ENCODE measurements at regions not wholly inside any gene's neighbourhood (a gene's known extent, or its start where the extent isn't known, plus 50 kb on each side); places are given as distances from the start of the nearest gene placed in this dataset.

DNA sequence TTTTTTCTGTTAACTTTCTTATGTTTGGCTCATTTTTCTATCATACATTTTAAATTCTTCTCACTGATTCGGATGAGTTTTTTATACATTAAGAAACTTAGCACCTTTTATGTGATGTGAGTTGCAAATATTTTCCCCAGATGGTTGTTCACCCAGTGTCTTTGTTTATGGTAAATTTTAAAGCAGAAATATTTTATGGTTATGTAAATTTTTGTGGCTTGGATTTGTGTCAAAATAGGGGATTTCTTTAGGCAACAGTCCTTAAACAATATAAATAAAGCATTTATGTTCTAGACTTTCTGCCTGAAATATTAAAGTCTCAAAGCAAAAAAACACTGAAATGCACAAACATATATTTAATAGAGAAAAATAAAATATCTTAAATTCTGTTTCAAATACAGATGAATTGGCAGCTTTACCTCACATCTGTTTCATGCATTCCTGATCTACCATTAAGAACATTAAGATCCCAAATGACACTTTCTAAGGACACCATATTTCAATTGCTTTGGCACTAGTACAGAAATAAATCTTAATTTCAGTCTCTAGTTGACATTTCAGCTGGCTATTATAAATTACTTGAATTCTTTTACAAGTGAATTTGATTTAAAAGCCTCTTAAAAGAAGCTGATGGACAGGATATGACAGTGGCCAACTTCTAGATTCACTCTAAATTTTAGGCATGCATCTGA lies 646.6 kb downstream of the HACE1 start (continued):
- TF ChIP-seq, protein P1, sequence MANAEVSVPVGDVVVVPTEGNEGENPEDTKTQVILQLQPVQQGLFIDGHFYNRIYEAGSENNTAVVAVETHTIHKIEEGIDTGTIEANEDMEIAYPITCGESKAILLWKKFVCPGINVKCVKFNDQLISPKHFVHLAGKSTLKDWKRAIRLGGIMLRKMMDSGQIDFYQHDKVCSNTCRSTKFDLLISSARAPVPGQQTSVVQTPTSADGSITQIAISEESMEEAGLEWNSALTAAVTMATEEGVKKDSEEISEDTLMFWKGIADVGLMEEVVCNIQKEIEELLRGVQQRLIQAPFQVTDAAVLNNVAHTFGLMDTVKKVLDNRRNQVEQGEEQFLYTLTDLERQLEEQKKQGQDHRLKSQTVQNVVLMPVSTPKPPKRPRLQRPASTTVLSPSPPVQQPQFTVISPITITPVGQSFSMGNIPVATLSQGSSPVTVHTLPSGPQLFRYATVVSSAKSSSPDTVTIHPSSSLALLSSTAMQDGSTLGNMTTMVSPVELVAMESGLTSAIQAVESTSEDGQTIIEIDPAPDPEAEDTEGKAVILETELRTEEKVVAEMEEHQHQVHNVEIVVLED (CRISPR knock-in tag; IDR thresholded peaks at IDR 0.05; ENCODE audit: borderline replicate concordance) = no peak
- TF ChIP-seq ASH2L (IDR thresholded peaks at IDR 0.05; ENCODE audit: insufficient read length, low read depth, low read length) = no peak
- no peak for TF ChIP-seq ZNF136 (CRISPR knock-in tag; IDR thresholded peaks at IDR 0.05; ENCODE audit: low read depth)
- no peak for TF ChIP-seq KDM3A (CRISPR knock-in tag; IDR thresholded peaks at IDR 0.05; ENCODE audit: low read depth)

DNA sequence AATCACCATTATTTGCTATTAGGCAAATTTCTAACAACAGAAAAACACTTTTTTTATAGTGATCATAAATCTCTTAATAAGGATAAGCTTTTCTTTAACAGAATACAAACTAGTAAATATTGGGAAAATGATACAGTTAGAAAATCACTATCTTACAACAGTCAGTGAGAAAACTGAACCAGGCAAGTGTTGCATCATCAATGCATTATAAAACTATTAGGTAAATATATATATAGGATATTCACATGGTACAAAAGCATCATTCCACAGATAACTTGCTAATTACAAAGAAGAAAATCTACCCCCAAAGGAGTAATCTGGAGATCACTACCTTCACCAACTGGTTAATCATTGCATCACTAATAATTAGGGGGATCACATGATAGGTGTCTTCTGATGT lies 652.1 kb downstream of the HACE1 start:
- H3K27ac ChIP-seq (ENCODE audit: extremely low read length, insufficient read depth, low read length) = no peak overlapping the region
- CTCF ChIA-PET (ENCODE audit: low intra/inter-chr PET ratio, low total read pairs) = no interaction called here
- H2AFZ ChIP-seq (ENCODE audit: low read length) = no peak overlapping the region
- no peak for TF ChIP-seq ZNF644 (CRISPR knock-in tag; IDR thresholded peaks at IDR 0.05; ENCODE audit: low read depth)
- TF ChIP-seq CEBPB (IDR thresholded peaks at IDR 0.05; ENCODE audit: borderline replicate concordance, low read depth, low read length) = 0 out of 2 replicates have a peak, but pooled peaks have one; percentile 12
- TF ChIP-seq, protein P2, sequence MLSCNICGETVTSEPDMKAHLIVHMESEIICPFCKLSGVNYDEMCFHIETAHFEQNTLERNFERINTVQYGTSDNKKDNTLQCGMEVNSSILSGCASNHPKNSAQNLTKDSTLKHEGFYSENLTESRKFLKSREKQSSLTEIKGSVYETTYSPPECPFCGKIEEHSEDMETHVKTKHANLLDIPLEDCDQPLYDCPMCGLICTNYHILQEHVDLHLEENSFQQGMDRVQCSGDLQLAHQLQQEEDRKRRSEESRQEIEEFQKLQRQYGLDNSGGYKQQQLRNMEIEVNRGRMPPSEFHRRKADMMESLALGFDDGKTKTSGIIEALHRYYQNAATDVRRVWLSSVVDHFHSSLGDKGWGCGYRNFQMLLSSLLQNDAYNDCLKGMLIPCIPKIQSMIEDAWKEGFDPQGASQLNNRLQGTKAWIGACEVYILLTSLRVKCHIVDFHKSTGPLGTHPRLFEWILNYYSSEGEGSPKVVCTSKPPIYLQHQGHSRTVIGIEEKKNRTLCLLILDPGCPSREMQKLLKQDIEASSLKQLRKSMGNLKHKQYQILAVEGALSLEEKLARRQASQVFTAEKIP (CRISPR knock-in tag; IDR thresholded peaks at IDR 0.05; ENCODE audit: borderline replicate concordance) = no peak
- DNase-seq (ENCODE audit: low spot score) = no peak
- BruUV-seq (replicated peaks) = no TSS peak
- intact Hi-C loops (cut with micrococcal nuclease; ENCODE audit: unreplicated experiment) = no loop called here
- no peaks in the 10 kb centered on the region for H3K79me2 ChIP-seq (ENCODE audit: insufficient read depth, low read length)
- no peaks in the 10 kb centered on the region for H3K27me3 ChIP-seq (ENCODE audit: control insufficient read depth in 1 of 2, insufficient read depth in 2 of 2, low read length in 2 of 2)
- no peaks in the 10 kb centered on the region for H3K9me3 ChIP-seq (ENCODE audit: low read length)
- H3K4me3 ChIP-seq (replicated peaks in 1 of 3; ENCODE audit: insufficient read depth in 1 of 3, low read depth in 2 of 3, low read length in 3 of 3) = no peak overlapping the region
- no peak overlapping the region for H3K4me2 ChIP-seq (ENCODE audit: low read depth, low read length)
- H3K9ac ChIP-seq (ENCODE audit: insufficient read depth, low read depth, low read length) = no peak overlapping the region
- in situ Hi-C loops (cut with HindIII; ENCODE audit: extremely low pct_ligation_motif_present, low pct_unique_long_range_greater_than_20kb) = no loop called here
- H4K20me1 ChIP-seq (ENCODE audit: insufficient read depth, low read length) = no peaks in the 10 kb centered on the region
- no peak for FAIRE-seq
- POLR2A ChIA-PET = no interaction called here
- no peaks in the 10 kb centered on the region for H3K4me1 ChIP-seq (ENCODE audit: insufficient read depth, low read length)
- no peak for ATAC-seq
- H3K36me3 ChIP-seq (replicated peaks in 1 of 2; ENCODE audit: control insufficient read depth in 1 of 2, insufficient read depth in 2 of 2, low read length in 2 of 2) = no peaks in the 10 kb centered on the region

Measured in HepG2 (cell line).